ENCODE measurements at regions not wholly inside any gene's neighbourhood (a gene's known extent, or its start where the extent isn't known, plus 50 kb on each side); places are given as distances from the start of the nearest gene placed in this dataset.

DNA sequence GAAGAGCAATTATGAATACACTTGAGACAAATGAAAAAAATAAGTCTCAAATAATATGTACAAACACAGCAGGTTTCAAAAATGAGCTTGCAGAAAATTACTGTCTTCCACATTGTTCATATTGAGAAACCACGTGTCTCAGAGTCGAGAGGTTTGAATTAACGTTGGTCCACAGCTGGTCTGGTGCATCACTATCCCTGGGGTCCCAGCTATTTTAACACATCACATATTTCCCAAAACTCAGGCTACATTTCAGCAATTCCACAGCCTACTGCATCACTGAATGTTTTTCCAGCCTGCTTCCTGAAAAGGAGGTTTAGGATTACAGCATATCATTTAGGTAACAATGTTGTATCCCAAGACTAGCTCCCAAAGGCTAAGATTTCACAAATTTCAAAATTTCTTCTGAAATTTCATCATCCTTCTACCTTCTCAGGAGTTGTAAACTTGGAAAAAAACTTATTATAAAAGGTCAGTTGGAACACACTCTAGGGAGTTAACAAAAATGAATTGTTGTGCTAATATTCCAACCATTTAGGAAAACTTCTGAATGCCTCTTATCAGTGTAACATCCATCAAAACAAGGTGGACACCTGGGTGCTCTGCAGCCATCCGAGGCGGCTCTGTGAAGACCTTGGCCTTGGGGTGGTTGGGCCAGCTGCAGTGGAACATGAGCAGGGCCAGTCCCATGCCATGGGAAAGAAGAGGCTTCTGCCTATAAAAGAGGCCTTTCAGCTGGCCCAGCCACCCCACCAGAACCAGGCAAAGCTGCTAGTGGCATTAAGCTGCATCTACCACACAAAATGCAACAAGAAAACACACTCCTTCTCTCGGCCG lies 198.1 kb upstream of the RBBP8 start:
- ATAC-seq (no peak), DNase-seq (no peak)
- no peaks in the 10 kb centered on the region for H3K27me3 ChIP-seq
- H3K4me3 ChIP-seq: no peak overlapping the region
- no peaks in the 10 kb centered on the region for H3K9me3 ChIP-seq
- H3K4me1 ChIP-seq: no peaks in the 10 kb centered on the region
- H3K27ac ChIP-seq: no peak overlapping the region
- TF ChIP-seq CTCF (IDR thresholded peaks at IDR 0.05) (no peak), POLR2A (IDR thresholded peaks at IDR 0.05) (no peak)
- H3K36me3 ChIP-seq (replicated peaks in 1 of 2; ENCODE audit: insufficient read depth in 1 of 2, low read depth in 2 of 2): no peaks in the 10 kb centered on the region
- WGBS, 2 donors: 76 to 77% methylated on average over 7 of the region's 7 CpGs
- intact Hi-C loops (cut with DNase I): no loop called here

DNA sequence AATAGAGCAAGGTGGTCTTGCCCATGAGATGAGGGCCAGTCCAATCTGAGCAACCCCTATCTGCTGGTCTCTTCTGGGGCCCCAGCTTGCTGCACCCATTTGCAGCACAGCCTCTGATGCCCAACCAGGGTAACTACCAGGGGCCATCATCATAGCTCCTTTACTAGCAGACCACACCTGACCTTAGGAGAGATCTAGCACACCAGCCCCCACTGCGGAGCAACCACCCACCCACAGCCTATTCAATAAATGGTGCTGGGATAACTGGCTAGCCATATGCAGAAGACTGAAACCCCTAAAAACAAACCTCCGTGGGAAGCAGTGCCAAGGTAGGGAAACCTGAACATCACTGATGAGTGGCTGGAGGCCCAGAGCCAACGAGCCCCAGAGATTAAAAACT lies 196.1 kb upstream of the RBBP8 start:
- intact Hi-C loops (cut with DNase I): no loop called here
- H3K27ac ChIP-seq: no peak overlapping the region
- DNase-seq (no peak), ATAC-seq (no peak)
- 87 to 89% methylated on average over 3 of the region's 3 CpGs for WGBS, 2 donors
- H3K36me3 ChIP-seq (replicated peaks in 1 of 2; ENCODE audit: insufficient read depth in 1 of 2, low read depth in 2 of 2): no peaks in the 10 kb centered on the region
- H3K4me3 ChIP-seq: no peak overlapping the region
- no peaks in the 10 kb centered on the region for H3K27me3 ChIP-seq
- H3K9me3 ChIP-seq: no peaks in the 10 kb centered on the region
- no peaks in the 10 kb centered on the region for H3K4me1 ChIP-seq
- TF ChIP-seq POLR2A (IDR thresholded peaks at IDR 0.05) (no peak), CTCF (IDR thresholded peaks at IDR 0.05) (no peak)

DNA sequence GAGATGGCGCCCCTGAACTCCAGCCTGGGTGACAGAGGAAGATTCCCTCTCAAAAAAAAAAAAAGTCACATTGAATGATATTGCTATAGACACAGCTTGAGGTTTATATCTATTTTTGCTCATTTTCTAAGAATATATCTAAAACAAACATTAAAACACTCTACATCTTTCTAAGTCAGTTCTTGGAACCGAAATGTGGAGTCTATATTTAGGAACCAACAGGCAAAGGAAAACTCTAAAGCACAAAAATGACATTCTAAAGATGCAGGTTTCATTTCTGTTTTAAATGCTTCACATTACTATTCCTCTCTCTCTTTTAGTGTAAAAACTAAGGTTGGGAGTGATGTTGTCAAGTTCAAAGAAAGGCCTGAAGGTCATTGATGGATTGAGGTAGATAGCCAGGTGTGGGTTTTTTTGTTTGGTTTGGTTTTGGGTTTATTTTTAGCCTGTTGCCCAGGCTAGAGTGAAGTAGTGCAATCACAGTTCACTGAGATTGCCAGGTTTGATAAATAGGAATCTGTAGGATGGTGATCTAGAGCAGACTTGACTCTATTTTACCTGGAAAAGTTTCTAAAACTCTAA lies 194.0 kb upstream of the RBBP8 start:
- ATAC-seq: no peak
- H3K4me3 ChIP-seq: no peak overlapping the region
- TF ChIP-seq POLR2A (IDR thresholded peaks at IDR 0.05): no peak
- DNase-seq: no peak
- H3K27me3 ChIP-seq: no peaks in the 10 kb centered on the region
- 57 to 59% methylated on average over 2 of the region's 2 CpGs for WGBS, 2 donors
- intact Hi-C loops (cut with DNase I): no loop called here
- H3K27ac ChIP-seq: no peak overlapping the region
- no peaks in the 10 kb centered on the region for H3K36me3 ChIP-seq (replicated peaks in 1 of 2; ENCODE audit: insufficient read depth in 1 of 2, low read depth in 2 of 2)
- H3K4me1 ChIP-seq: no peaks in the 10 kb centered on the region
- H3K9me3 ChIP-seq: no peaks in the 10 kb centered on the region

GRCh38 chr18:22739789-22740188 lies 193.3 kb upstream of the RBBP8 start:
- H3K27ac ChIP-seq: no peak overlapping the region
- no peaks in the 10 kb centered on the region for H3K9me3 ChIP-seq
- intact Hi-C loops (cut with DNase I): no loop called here
- ATAC-seq (no peak), DNase-seq (no peak)
- WGBS, 2 donors: 73 to 93% methylated on average over 4 of the region's 4 CpGs
- H3K36me3 ChIP-seq (replicated peaks in 1 of 2; ENCODE audit: insufficient read depth in 1 of 2, low read depth in 2 of 2): no peaks in the 10 kb centered on the region
- no peak for TF ChIP-seq POLR2A (IDR thresholded peaks at IDR 0.05)
- no peak for TF ChIP-seq CTCF (IDR thresholded peaks at IDR 0.05)
- H3K4me3 ChIP-seq: no peak overlapping the region
- no peaks in the 10 kb centered on the region for H3K4me1 ChIP-seq
- H3K27me3 ChIP-seq: no peaks in the 10 kb centered on the region

DNA sequence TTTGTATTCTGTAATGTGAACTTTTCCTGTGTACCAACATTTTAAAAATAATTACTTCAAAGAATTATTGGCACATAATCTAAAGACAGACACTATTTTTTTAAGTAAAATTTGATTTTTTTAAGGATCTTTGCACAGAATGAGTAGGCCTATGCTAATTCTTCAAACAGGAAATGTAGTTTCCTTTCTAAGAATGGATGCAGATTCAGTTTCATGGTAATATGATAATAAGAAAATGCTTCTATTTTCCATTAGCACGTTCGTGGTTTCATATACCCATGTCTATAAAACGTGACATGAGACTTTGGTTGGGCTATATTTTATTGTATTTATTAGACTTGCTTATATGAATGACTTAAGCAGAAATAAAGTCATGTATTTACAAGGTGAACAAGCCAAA lies 191.8 kb upstream of the RBBP8 start:
- Histone ChIP-seq H3K36me3 (replicated peaks in 1 of 2; ENCODE audit: insufficient read depth in 1 of 2, low read depth in 2 of 2) (no peaks in the 10 kb centered on the region), H3K4me1 (no peaks in the 10 kb centered on the region), H3K4me3 (no peak overlapping the region), H3K27ac (no peak overlapping the region), H3K9me3 (no peaks in the 10 kb centered on the region), H3K27me3 (no peaks in the 10 kb centered on the region)
- ATAC-seq (no peak), DNase-seq (no peak)
- 65 to 81% methylated on average over 3 of the region's 3 CpGs for WGBS, 2 donors
- TF ChIP-seq CTCF (IDR thresholded peaks at IDR 0.05) (no peak), POLR2A (IDR thresholded peaks at IDR 0.05) (no peak)
- intact Hi-C loops (cut with DNase I): no loop called here

All from body of pancreas (tissue), 4 donors.